Activated naive CD4-positive, alpha-beta T cell treated with anti-CD3 and anti-CD28 coated beads, Interleukin-2, amount 10 ng/mL, durations not matched to agents 7 days and 5 days (primary cell): ENCODE measurements at regions not wholly inside any gene's neighbourhood (a gene's known extent, or its start where the extent isn't known, plus 50 kb on each side); places are given as distances from the start of the nearest gene placed in this dataset.
"Not testable (repeated sequence)": the region's sequence is repeated elsewhere in the genome, so short reads cannot be mapped to it uniquely, and the experiment has no call there.

ENCODE experiments used
- CTCF ChIA-PET: fragments of 350-600 bp; sonication (Branson Sonifier 250); formaldehyde crosslinking; loops from one replicate; lab custom pipeline; 2021; ENCODE audit warnings: antibody characterized with exemption; lab: Charles Lee
- DNase-seq: peaks from one replicate; pipeline ENCODE4 v3.0.0-alpha.2; 2020
- H3K27ac Mint-ChIP-seq: one replicate; pipeline ENCODE4 v1.8.0; 2021; ENCODE audit warnings: mild to moderate bottlenecking, moderate library complexity, mixed read lengths
- H3K27me3 Mint-ChIP-seq: one replicate; pipeline ENCODE4 v1.8.0; 2021; ENCODE audit warnings: mild to moderate bottlenecking, mixed read lengths
- H3K36me3 Mint-ChIP-seq: one replicate; pipeline ENCODE4 v1.8.0; 2021; ENCODE audit warnings: mixed read lengths
- H3K4me1 Mint-ChIP-seq: one replicate; pipeline ENCODE4 v1.8.0; 2021; ENCODE audit warnings: mixed read lengths
- H3K4me3 Mint-ChIP-seq: one replicate; pipeline ENCODE4 v1.8.0; 2021; ENCODE audit warnings: mild to moderate bottlenecking, moderate library complexity, mixed read lengths
- H3K9me3 Mint-ChIP-seq: one replicate; pipeline ENCODE4 v1.8.0; 2021; ENCODE audit warnings: mixed read lengths

DNA sequence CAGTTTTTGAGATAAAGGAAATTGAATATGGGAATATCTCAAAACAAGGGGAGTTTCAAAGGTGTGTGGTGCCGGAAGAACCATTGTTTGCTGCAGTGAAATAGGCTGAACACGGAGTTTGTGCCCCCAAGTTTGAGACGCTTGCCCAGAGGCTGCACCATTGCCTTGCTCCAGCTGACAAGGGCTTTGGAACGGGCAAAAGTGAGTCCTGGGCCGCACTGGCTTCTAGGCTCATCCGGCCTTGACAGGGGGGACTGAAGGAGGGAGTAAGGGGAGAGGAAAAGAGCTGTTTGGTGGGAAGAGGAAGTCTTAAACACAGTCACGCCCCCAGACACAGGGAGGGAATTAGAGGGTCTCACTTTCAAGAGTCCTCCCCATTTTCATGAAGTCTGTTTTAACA, 269.9 kb downstream of the FAM43A start:
- H3K4me3 Mint-ChIP-seq = no peak overlapping the region
- CTCF ChIA-PET = no interaction called here
- no peak overlapping the region for H3K27ac Mint-ChIP-seq
- H3K27me3 Mint-ChIP-seq = peaks cover 3% of the 10 kb centered on the region
- H3K9me3 Mint-ChIP-seq = no peaks in the 10 kb centered on the region
- H3K36me3 Mint-ChIP-seq = no peaks in the 10 kb centered on the region
- H3K4me1 Mint-ChIP-seq = no peaks in the 10 kb centered on the region
- no peak for DNase-seq

DNA sequence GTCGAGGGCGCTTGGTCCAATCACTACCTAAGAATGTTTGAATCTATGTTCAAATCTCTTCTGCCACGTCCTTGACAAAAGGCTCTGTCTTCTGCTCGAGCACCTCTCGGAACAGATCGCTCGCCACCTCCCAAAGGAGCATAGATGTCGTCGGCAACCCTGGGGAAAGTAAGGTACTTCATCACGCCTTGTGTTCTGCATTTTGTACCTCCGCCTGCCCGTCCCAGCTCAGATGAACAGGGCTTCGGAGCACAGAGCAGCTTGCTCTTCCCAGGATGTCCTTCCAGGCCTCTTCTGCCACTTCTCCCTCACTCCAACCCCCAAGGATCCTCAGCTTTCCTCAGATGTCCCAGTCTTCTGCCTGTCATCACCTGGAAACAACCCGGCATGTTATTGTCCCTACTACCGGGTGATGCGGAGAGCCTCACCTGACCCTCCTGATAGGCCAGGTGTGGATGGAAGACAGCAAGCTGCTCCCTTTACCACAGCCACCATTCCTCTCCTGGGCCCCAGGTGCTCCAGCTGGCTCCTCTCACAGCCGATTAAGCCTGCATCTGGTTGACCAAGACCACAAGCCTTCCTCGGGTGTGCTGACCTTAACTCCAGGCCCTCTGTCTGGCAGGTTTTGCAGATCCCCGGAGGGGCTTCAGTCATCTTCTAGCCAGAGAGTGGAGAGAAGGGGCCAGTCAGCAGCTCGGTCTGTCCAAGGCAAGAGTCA, 270.5 kb downstream of the FAM43A start:
- CTCF ChIA-PET = no interaction called here
- DNase-seq = no peak
- no peaks in the 10 kb centered on the region for H3K36me3 Mint-ChIP-seq
- peaks cover 3% of the 10 kb centered on the region for H3K27me3 Mint-ChIP-seq
- H3K4me1 Mint-ChIP-seq = no peaks in the 10 kb centered on the region
- no peak overlapping the region for H3K4me3 Mint-ChIP-seq
- no peaks in the 10 kb centered on the region for H3K9me3 Mint-ChIP-seq
- no peak overlapping the region for H3K27ac Mint-ChIP-seq

DNA sequence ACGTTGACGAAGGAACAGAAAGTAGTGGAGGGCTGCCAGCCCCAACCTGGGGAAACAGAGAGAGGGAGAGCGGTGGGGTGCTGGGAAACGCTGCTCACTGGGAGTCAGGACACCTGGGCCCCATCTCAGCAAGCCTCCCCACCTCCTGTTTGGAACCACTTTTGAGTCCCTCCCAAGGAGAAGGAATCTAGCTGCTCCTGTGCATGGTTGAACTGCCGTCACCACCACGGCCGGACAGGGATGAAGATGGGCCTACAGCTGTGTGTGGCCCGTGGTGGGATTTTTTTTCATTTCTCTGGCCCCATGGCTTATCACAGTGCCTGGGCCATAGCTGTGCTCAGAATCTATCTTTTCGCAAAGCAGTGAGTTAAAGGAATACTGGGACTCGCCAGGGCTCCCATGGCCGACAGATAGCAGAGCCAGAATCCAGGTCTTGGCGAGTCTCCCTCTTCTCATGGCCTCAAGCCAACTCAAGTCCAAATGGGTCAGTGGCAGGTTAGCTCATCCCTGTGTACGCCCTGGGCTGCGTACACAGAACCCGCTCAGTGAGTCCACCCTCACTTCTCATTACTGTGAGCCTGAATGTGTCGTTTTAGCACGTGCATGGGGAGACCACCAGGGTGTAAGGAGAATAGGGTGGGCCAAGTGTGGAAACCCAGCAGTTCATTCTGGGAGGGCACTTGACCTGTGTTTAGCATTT, 271.2 kb downstream of the FAM43A start:
- no peak overlapping the region for H3K27ac Mint-ChIP-seq
- no peak for DNase-seq
- no peaks in the 10 kb centered on the region for H3K4me1 Mint-ChIP-seq
- H3K9me3 Mint-ChIP-seq = no peaks in the 10 kb centered on the region
- CTCF ChIA-PET = no interaction called here
- no peak overlapping the region for H3K4me3 Mint-ChIP-seq
- peaks cover 3% of the 10 kb centered on the region for H3K27me3 Mint-ChIP-seq
- H3K36me3 Mint-ChIP-seq = no peaks in the 10 kb centered on the region

DNA sequence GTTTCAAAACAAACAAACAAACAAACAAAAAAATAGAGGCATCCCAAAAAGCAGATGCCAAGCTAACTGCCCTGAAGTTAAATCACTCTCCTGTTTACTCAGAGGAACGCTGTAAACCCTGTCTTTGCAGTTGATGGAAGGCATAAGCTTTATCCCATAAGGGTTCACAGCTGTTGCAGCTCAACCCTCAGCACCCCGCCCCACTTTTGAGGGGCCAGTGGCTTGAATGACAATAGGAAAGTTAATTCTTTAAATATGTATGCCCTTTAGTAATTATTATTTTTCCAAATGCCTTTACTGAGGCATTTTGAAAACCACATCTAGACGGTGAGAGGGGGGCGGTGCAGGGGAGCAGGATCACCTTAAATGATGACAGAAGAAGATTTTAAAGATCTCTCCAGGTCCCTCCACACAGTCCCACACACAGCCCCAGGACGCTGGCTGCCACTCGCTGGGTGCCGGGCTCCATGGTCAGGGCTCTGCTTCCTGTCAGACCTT, 272.1 kb downstream of the FAM43A start:
- Mint-ChIP-seq H3K4me3 (no peak overlapping the region), H3K27ac (no peak overlapping the region), H3K36me3 (no peaks in the 10 kb centered on the region), H3K4me1 (no peaks in the 10 kb centered on the region), H3K27me3 (peaks cover 3% of the 10 kb centered on the region), H3K9me3 (no peaks in the 10 kb centered on the region)
- no peak for DNase-seq
- CTCF ChIA-PET = no interaction called here

DNA sequence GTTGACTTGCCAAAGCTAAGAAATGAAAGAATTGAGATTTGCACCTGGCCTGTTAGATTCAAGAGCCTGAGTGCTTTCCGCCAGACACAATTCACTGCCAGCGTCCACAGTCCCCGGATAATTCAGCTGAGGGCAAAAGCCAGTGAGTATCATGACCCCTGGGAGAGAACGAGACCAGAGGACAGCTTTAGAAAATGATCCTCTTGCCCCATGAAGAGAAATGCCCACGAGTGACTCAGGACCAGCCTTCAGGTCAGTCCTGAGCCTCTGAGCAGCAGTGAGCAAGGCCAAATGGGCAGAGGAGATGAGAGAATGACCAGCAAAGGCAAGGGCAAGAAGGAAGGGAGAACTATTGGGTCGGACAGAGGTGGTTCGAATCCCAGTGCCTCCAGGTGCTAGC, 273.5 kb downstream of the FAM43A start:
- H3K27me3 Mint-ChIP-seq = peaks cover 3% of the 10 kb centered on the region

DNA sequence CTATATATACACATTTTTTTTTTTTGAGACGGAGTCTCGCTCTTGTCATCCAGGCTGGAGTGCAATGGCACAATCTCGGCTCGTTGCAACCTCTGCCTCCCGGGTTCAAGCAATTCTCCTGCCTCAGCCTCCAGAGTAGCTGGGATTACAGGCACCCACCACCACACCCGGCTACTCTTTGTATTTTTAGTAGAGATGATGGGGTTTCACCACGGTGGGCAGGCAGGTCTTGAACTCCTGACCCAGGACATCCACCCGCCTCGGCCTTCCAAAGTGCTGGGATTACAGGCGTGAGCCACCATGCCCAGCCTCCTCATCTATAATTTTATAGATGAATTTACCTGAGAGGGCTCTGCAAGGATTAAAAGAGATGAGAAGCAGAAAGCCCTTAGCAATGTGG, 274.0 kb downstream of the FAM43A start:
- H3K9me3 Mint-ChIP-seq, H3K27me3 Mint-ChIP-seq, DNase-seq, H3K36me3 Mint-ChIP-seq, H3K27ac Mint-ChIP-seq, H3K4me1 Mint-ChIP-seq, H3K4me3 Mint-ChIP-seq: not testable (repeated sequence)
- CTCF ChIA-PET = interaction anchor here (1.0 kb wide), 1 partner anchor 9 kb away, joined by 3 read pairs; no protein-coding TSS in a partner anchor

More for the DNA sequence above, 273.5 kb downstream of the FAM43A start:
- Mint-ChIP-seq H3K27ac (no peak overlapping the region), H3K4me1 (no peaks in the 10 kb centered on the region), H3K36me3 (no peaks in the 10 kb centered on the region), H3K9me3 (no peaks in the 10 kb centered on the region), H3K4me3 (no peak overlapping the region)
- DNase-seq = no peak
- CTCF ChIA-PET = interaction anchor here (1.0 kb wide), 1 partner anchor 10 kb away, joined by 3 read pairs; no protein-coding TSS in a partner anchor

DNA sequence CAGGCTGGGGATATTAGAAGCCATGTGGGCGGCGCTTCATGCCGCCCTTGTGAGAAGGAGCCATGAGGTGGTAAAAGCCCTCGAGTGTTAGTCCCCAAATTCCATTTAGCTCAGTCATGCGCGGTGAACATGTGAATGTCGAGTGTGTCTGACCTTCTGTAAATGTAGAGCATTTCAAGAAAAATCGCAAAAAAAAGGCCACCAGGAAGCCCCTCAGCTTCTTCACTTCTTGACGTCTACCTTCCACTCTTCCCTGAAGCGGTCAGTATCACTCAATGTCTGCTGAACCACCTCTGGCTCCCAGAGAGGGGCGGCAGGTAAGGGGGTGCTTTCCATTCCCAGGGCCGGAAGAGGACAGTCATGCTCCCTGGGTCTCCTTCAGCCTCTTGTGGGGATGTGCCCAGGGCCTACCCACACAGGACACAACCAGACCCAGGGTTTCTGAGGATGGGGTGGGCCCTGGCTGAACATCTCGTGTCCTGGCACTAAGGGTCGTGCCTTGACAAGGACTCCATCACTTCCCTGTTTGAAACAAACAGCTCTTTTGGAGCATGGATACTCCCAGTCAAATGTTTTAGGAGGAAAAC, 274.9 kb downstream of the FAM43A start:
- Mint-ChIP-seq H3K4me1 (no peaks in the 10 kb centered on the region), H3K36me3 (no peaks in the 10 kb centered on the region), H3K9me3 (no peaks in the 10 kb centered on the region), H3K27ac (no peak overlapping the region), H3K27me3 (peaks cover 1% of the 10 kb centered on the region), H3K4me3 (no peak overlapping the region)
- no peak for DNase-seq
- CTCF ChIA-PET = no interaction called here

DNA sequence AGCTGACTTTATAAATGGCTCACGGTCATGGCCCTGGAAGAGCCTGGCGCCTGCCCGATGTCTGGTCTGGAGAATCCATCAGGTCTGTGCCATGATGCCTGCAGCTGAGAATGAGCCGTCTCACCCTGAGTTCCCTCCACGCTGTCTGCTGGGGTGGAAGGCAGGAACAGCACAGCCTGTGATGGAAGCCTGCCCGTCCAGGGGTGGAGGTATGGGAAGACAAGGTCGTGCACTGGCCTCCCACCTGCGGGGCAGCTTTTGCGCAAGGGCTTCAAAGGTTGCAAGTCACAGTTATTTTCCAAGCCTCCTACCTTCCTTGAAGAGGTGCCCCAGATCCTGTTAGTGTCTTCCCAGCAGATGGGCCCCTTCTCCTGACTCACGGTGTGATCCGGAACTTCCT, 275.5 kb downstream of the FAM43A start:
- Mint-ChIP-seq H3K4me1 (no peaks in the 10 kb centered on the region), H3K4me3 (no peak overlapping the region), H3K27ac (no peak overlapping the region), H3K27me3 (no peaks in the 10 kb centered on the region), H3K9me3 (no peaks in the 10 kb centered on the region), H3K36me3 (no peaks in the 10 kb centered on the region)
- no peak for DNase-seq
- CTCF ChIA-PET = no interaction called here

DNA sequence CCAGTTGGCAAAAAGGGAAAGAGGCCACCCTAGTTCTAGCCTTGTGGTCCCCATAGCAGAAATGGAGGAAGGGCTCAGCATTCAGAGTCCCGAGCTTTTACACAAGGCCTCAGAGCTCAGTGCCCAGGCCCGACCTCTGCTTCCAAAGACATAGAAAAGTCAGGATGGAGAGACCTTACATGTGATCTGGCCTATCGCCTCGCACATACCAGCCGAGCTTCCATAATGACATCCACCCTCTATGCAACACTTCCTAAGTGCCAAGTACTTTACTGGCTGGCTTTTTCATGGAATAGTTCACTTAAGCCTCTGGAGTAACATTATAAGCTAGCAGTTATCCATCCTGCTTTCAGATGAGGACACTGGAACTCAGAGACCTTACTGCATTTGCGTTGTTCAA, 275.9 kb downstream of the FAM43A start:
- CTCF ChIA-PET = no interaction called here
- Mint-ChIP-seq H3K4me1 (no peaks in the 10 kb centered on the region), H3K27me3 (no peaks in the 10 kb centered on the region), H3K36me3 (no peaks in the 10 kb centered on the region), H3K9me3 (no peaks in the 10 kb centered on the region), H3K4me3 (no peak overlapping the region), H3K27ac (no peak overlapping the region)
- DNase-seq = no peak

DNA sequence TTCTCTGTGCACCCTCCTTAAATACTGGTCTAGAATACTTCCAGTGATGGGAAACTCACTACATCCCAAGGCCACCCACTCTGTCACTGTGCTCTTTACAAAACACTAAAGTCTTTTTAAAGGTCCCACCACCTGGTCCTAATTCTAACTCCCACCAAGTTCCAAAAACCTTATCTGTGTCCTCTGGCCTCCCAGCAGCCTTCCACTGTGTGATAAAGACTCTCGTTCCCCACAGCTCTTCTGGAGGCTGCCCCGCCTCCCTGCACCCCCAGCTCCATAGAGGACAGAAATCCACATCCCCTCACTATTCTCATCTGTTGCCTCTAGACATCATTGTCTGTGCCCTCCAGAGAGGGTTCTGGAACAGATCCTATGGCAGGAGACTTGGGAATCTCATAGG, 276.4 kb downstream of the FAM43A start:
- Mint-ChIP-seq H3K9me3 (no peaks in the 10 kb centered on the region), H3K36me3 (no peaks in the 10 kb centered on the region), H3K4me1 (no peaks in the 10 kb centered on the region), H3K27me3 (no peaks in the 10 kb centered on the region), H3K27ac (no peak overlapping the region), H3K4me3 (no peak overlapping the region)
- no peak for DNase-seq
- CTCF ChIA-PET = no interaction called here

DNA sequence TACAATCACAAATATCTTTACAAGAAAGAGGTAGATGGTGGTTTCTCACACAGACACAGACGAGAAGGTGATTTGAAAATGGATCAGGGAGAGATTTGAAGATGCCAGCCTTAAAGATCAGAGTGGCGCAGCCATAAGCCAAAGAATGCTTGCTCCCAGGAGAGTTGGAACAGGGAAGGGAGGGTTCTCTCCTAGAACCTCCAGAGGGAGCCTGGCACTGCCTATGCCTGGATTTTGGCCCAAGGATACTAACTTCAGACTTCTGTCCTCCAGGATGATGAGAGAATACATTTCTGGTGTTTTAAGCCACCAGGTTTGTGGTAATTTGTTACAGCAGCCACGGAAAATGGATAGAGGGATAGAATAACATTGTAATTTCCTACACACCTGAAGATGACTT, 279.1 kb downstream of the FAM43A start:
- Mint-ChIP-seq H3K36me3 (no peaks in the 10 kb centered on the region), H3K27ac (no peak overlapping the region), H3K27me3 (peaks cover 10% of the 10 kb centered on the region), H3K9me3 (no peaks in the 10 kb centered on the region), H3K4me1 (no peaks in the 10 kb centered on the region), H3K4me3 (no peak overlapping the region)
- CTCF ChIA-PET = no interaction called here
- no peak for DNase-seq

DNA sequence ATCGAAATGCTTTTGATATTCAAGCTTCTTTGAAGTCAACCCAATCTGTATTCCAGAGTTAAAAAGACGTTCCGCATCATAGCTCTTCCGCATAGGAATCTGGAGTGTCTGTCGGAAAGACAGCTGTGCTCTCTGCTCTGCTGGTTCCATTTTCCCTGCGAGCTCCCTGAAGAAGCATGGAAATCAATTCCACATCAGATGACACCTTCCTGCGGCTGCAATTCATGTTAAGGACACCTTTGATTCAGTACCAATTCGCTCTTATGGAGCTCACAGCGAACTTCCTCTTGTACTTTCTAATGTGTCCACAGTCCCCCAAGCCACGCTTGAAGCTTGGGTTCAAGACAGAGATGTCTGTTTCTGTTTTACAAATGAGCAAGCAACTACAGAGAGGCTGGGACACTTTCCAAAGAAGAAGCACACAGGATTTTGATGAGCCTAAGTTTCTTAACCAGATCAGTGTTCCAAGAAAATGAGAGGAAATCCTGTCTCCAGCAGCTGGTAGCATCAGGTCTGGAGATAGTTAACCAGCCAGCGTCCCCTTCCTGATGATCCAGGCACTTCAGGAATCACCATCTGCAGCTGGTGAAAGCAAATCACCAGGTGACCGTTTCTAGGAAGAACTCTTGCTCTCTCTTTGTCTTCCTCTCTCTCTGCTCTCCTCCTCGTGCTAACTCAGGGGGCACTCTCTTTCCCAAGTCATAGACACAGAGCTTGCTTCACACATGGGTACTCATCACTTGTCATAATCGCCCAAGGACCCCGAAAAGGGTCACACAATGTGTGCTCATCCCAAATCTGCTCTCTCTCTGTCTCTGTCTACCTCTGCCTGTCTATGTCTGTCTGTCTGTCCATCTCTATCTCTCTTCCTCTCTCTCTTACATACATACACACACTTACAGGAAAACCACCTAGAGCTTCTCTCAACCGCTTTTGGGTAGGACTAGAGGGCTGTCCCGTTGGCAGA, 281.8 kb downstream of the FAM43A start:
- Mint-ChIP-seq H3K4me1 (no peaks in the 10 kb centered on the region), H3K4me3 (no peak overlapping the region), H3K36me3 (no peaks in the 10 kb centered on the region), H3K27ac (no peak overlapping the region), H3K27me3 (peaks cover 10% of the 10 kb centered on the region), H3K9me3 (no peaks in the 10 kb centered on the region)
- no peak for DNase-seq
- CTCF ChIA-PET = interaction anchor here (0.9 kb wide), 1 partner anchor 283 kb away, joined by 3 read pairs; no protein-coding TSS in a partner anchor

DNA sequence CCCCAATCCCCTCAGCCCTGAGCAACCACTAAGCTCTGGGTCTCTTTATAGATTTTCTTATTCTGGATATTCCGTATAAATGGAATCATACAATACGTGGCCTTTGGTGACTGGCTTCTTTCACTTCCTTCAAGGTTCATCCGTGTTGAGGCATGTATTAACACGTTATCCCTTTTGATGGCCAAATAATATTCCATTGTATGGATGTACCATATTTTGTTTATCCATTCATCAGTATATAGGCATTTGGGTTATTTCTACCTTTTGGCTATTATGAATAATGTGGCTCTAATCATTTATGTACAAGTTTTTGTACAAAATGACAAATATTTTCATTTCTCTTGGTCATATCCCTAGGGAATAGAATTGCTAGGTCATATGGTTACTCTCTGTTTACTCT, 284.4 kb downstream of the FAM43A start:
- no peaks in the 10 kb centered on the region for H3K4me1 Mint-ChIP-seq
- H3K9me3 Mint-ChIP-seq = no peaks in the 10 kb centered on the region
- H3K27me3 Mint-ChIP-seq = peaks cover 15% of the 10 kb centered on the region
- H3K27ac Mint-ChIP-seq = no peak overlapping the region
- CTCF ChIA-PET = no interaction called here
- H3K4me3 Mint-ChIP-seq = no peak overlapping the region
- no peak for DNase-seq
- H3K36me3 Mint-ChIP-seq = no peaks in the 10 kb centered on the region

DNA sequence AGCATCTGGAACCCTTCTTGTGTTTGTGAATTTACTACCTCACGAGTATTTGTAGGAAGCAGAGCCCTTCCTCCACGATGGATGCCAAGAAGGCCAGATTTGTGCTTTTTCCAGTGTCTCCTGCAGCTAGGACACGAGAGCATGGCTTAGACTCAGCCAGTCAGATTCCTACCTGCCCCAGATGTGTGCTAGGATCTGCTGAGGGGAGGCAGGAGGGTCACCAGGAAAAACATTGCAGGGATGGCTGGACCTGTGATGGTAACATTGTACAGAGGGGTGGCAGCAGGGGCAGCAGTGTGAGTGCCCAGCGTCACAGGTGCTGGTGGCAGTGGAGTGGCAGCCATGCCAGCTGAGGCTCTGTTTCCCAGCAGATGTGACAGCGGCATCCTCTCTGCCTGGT, 285.3 kb downstream of the FAM43A start:
- peaks cover 15% of the 10 kb centered on the region for H3K27me3 Mint-ChIP-seq
- no peak for DNase-seq
- no peak overlapping the region for H3K4me3 Mint-ChIP-seq
- no peaks in the 10 kb centered on the region for H3K9me3 Mint-ChIP-seq
- no peak overlapping the region for H3K27ac Mint-ChIP-seq
- CTCF ChIA-PET = no interaction called here
- no peaks in the 10 kb centered on the region for H3K36me3 Mint-ChIP-seq
- no peaks in the 10 kb centered on the region for H3K4me1 Mint-ChIP-seq
